Inflammatory macrophage (primary cell): ENCODE measurements at regions not wholly inside any gene's neighbourhood (a gene's known extent, or its start where the extent isn't known, plus 50 kb on each side); places are given as distances from the start of the nearest gene placed in this dataset.
"Not testable (repeated sequence)": the region's sequence is repeated elsewhere in the genome, so short reads cannot be mapped to it uniquely, and the experiment has no call there.

ENCODE experiments used
- DNase-seq, 2 donors: peaks; one replicate each; pipeline ENCODE4 v3.0.0-alpha.2; 2020 to 2022

GRCh38 chr6:27617046-27617687, 144.3 kb upstream of the ZNF184 start:
- DNase-seq = no peak

DNA sequence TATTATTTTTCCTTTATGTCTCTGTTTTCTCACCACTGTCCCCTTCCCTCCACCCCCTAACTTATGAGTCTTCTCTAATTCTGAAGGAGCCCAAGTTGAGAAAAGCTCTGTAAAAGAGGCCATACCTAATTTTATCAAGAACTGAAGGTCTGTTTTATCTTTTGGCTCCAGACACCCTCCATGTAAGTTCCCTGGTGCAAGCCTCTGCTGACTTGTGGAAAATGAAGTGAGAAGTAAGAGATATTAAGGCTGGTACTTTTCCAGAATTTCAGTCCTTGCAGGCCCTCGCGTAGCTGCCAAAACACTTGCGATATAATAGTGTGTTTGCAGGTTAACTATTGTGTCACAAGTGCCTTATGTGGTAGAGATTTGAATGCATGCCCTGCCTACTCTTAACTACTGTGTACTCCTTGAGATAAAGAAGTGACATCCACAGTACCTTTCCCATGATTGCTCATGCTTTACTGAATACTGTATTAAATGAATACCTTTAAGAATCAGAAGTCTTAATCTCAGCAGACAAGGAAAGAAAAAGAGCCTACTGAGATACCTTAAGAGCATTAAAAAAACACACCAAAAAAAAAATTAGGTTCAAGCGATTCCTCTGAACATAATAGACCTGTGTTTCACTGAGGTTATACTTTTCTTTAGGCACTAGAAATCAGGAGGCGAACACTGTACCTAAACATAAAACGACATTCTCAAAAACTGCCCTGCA, 143.6 kb upstream of the ZNF184 start:
- DNase-seq = no peak

DNA sequence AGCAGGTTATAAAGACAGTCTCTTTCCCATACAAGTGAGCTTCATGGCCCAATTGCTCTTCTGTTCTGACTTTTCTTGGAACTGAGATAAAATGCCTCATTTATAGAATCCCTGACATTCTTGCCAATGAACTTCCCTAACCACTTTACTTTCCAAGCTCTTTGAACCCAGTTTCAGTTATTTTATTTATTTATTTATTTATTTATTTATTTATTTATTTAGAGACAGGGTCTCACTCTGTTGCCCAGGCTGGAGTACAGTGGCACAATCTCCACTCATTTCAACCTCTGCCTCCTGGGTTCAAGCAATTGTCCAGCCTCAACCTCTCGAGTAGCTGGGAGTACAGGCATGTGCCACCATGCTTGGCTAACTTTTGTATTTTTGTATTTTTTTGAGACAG, 138.5 kb upstream of the ZNF184 start:
- DNase-seq = no peak

GRCh38 chr6:27608916-27609883, 136.3 kb upstream of the ZNF184 start:
- DNase-seq = peak; percentile 43 to 54

DNA sequence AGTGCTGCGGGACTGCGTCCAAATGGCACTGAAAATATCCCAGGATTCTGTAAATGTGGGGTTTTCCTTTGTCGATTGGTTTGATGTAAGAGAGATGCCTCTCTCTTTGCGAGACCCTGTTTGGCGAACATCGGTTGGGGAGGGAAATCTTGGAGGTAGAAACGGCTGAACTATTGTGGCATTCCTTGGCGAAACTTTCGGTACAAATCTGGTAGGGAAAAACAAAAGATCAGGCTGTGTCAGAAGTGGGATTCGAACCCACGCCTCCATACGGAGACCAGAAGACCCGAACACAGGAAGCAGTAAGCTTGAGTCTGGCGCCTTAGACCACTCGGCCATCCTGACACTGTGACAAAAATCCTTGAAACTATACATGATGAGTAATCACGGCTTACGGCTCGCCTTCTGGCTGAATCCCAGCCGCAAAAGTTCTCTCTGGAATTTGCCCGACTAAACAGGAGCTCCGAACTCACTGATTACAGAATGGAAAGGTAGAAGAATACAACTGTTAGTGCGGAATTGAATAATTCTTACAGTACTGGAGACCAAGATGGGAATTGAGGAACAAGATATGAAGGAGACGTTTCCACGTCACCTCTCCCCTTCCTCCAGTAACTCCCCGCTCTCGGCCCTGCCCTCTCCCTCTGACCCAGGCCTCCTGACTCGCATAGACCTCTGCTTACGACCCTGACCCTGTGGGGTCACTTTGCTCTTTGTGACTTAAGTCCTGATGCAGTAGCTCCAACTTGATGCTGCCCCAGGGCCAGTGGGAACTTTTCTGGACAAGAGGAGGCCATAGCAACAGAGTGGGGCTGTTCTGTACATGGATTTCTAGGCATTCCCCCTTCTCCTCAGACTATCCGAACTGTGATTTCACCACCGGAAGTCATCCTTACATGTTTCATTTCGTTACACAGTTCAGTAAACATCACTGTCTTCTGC, 132.8 kb upstream of the ZNF184 start:
- no peak for DNase-seq

GRCh38 chr6:27604986-27605385, 132.1 kb upstream of the ZNF184 start:
- no peak for DNase-seq

DNA sequence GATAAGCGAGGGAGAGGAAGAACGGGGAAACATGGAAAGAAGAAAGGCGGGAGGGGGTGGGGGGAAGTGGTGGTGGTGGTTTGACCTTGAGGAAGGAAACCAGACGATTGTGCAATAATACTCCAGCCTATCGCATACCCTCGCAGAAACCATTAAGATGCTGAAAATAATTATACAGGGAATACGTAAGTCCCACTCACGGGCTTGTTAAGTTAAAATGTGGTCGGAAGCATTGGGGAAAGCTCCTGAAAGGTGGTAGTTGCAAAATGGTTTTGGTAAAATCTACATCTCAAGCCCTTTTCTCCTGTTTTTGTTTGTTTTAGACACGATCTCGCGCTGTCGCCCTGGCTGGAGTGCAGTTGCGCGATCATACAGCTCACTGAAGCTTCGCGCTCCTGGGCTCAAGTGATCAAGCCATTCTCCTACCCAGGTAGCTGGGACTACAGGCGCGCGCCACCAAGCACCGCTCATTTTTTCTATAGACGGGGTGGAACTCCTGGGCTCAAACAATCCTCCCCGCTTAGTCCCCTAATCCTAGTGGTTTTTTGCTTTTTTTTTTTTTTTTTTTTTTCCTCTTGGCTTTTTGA, 128.9 kb upstream of the ZNF184 start:
- no peak for DNase-seq

GRCh38 chr6:27599859-27600532, 127.1 kb upstream of the ZNF184 start:
- DNase-seq = no peak

- DNase-seq = not testable (repeated sequence)
These were observed 124.2 kb upstream of the ZNF184 start for GRCh38 chr6:27597031-27597567.

- no peak for DNase-seq
These were observed 121.0 kb upstream of the ZNF184 start for GRCh38 chr6:27593861-27594260.

GRCh38 chr6:27593200-27593818, 120.4 kb upstream of the ZNF184 start:
- DNase-seq = no peak

DNA sequence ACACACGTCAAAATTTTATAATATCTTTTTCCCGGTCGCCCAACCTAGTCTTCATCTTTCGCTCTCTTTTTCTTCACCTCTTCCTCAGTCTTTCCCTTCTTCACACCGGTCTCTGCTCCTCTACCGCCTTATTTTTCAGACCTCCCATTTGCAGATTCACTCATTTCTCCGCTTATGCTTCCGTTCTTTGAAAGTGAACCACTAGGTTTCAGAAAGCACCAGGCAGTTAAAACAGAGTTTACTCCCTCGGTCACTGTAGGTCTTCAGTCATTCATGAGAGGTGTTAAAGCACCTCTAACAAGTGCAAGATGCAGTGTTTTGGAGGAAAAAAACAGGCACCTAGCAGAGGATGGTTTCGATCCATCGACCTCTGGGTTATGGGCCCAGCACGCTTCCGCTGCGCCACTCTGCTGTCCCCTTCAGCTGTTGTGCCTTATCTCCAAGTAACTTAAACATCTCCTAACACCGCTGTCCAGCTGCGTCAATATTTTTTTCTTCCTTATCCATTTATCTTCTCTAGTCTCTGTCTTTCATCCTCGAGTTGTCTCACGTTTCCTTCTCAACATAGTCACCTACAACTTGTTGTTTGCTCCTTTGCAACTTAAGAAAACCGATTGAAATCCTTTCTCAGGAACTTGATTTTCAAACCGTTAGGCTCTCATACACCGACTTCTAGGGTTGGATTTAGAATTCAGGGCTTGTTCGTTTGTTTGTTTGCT, 119.7 kb upstream of the ZNF184 start:
- DNase-seq = peak; percentile 9 to 29

DNA sequence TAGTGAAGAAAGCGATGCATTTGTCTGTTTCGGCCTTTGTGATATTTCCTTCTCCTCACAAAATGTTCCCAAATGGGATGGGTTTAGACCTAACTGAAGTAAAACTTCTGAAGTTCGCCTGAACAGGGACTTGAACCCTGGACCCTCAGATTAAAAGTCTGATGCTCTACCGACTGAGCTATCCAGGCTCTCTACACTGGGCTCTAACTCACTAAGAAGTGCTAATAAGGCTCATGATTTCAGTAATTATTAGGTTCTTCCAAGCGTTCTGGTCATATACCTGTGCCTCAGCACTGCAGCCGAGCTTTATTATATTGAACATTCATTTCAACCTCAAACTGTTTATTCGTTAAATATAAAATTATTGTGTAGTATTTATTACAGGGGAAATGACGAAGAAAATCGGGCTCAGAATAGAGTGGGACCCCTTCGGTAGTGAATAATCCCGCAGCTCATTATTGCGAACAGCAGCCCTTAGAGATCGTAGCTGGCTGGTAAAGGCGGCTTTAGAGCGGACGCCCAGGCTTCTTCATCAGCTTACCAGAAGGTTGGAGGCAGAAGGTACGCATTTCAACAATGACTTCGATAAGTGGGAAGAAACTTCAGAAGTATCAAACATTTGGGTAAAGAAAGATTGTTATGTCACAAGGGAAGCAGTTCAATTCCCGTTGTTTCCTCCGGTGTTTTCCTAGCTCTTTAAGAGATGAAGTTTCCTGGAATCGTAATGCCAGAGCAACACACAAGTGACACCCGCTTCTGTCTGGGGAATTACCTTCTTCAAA, 119.0 kb upstream of the ZNF184 start:
- DNase-seq = no peak

GRCh38 chr6:27585316-27585715, 112.4 kb upstream of the ZNF184 start:
- not testable (repeated sequence) for DNase-seq

DNA sequence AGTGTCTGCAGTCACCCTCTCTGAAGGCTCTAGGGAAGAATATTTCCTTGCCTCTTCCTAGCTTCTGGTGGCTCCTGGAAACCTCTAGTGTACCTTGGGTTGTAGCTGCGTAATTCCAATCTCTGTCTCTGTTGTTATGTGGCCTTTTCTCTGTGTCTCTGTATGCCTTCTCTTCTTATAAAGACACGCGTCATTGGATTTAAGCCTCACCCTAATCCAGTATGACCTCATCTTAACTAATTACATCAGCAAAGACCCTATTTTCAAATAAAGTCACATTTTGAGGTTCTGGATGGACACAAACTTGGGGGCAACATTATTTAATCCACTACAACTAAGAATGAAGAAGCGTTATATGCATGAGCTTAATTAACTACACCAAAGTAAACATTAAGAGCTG, 111.4 kb upstream of the ZNF184 start:
- no peak for DNase-seq

DNA sequence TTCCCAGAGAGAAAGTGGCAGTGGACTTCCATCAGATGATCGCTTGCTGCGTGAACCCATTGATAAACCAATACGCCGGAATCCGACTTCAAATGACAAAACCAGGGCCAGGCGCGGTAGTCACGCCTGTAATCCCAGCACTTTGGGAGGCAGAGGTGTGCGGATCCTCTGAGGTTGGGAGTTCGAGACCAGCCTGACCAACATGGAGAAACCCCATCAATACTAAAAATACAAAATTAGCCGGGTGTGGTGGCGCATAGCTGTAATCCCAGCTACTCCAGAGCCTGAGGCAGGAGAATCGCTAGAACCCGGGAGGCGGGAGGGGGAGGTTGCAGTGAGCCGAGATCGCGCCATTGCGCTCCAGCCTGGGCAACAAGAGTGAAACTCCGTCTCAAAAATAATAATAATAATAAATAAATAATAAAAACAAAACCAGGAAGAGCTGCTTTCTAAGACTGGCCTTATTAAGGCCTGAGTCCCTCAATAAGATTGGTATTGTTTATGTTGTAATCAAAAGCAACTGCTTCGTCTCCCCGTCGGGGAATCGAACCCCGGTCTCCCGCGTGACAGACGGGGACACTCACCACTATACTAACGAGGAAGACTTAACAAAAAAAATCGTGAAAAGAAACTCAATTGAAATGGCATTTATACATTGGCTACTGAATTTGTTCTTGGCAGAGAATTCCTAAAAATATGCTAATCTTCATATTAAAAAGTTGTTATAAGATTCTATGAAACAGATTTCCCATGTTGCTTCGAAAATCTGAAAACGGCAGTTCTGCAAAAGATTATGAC, 110.2 kb upstream of the ZNF184 start:
- DNase-seq = peak in 1 of 2 donors; percentile 24

- no peak for DNase-seq
These were observed 107.1 kb upstream of the ZNF184 start for GRCh38 chr6:27579973-27580372.

GRCh38 chr6:27577922-27578321, 105.0 kb upstream of the ZNF184 start:
- no peak for DNase-seq
